NCI-H524 treated with DMSO at 0.1 percent for 48 hours (cell line): ENCODE measurements at regions not wholly inside any gene's neighbourhood (a gene's known extent, or its start where the extent isn't known, plus 50 kb on each side); places are given as distances from the start of the nearest gene placed in this dataset.
"Not testable (repeated sequence)": the region's sequence is repeated elsewhere in the genome, so short reads cannot be mapped to it uniquely, and the experiment has no call there.

Experiments
- DNase-seq: peaks from one replicate; lab custom pipeline; 2025; lab: John Stamatoyannopoulos, UW

GRCh38 chr13:67440236-67440975, 210.3 kb upstream of the PCDH9 start:
- no peak for DNase-seq

DNA sequence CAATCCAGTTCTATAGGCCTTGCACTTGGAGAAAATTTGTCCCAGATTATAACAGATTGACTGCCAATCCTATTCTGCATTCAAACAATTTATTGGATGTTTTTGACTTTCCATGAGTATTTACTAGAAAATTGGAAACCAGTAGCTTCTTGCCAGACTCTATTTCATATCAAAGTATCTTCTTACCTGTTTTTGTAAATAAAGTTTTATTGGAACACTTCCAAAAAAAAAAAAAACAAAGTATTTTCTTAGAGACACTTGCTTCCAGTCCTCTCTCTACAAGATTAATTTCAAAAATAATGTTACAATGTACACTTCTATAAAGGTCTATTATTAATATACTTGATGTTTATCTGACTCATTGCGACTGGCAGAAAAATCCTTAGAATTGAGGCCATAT, 209.2 kb upstream of the PCDH9 start:
- DNase-seq = no peak

GRCh38 chr13:67438465-67438864, 208.3 kb upstream of the PCDH9 start:
- no peak for DNase-seq

GRCh38 chr13:67437244-67437643, 207.1 kb upstream of the PCDH9 start:
- DNase-seq = no peak

GRCh38 chr13:67421475-67421874, 191.3 kb upstream of the PCDH9 start:
- DNase-seq = no peak

DNA sequence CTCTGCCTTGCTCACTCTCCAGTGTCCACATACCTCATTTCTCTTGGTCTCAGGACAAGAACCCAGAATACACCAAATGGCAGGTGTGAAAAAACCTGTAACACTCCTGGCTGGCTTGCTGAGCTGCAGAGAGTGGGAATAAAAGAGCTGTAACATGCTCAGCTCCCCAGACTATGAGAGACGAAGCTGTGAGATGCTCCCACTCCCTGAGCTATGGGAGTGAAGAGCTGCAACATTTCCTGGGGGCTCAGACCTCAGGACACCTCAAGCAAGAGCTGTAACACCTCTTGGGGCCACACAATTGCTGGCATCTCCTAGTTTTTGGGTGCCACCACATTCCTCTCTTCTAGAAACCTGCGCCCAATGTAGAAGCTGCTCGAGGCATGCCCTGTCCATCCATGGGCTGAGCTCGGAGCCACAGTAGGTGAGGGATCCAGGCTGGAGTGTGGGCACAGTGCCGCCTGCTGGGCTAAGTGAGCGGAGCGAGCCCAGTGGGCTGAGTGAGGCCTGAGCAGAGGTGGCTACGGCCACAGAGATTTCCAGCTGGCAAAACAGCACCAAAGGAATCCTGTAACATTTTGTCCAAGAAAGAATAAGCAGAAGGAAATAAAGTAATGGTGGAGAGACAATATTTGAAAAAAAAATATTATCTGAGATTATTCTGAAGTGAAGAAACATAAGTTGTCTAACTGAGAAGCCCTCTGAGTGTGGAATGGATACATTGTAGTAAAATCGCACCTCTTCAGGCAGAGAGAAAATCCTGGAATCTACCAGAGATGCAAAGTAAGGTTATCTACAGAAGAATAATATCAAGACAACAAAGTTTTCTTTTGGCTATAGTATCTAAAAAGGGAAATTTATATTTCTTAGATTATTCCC, 186.2 kb upstream of the PCDH9 start:
- no peak for DNase-seq

DNA sequence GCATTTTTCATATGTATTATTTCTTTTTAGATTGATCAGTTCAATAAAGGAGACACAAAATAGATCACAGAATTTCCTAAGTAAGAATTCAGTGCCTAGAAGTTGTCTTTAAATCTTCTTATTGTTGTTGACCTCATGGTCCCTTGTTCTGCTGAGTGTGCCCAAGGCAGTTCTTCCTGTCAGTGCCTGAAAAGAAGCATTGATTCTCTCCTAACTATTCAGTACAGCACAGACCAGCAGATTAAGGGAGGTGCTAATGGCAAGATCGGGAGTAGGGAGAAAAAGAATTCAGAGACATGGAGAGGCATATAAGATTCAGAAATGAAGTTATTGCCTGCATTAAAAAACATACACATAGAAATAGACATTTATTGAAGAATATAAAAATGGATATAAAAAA, 180.5 kb upstream of the PCDH9 start:
- peak; percentile 33 for DNase-seq

DNA sequence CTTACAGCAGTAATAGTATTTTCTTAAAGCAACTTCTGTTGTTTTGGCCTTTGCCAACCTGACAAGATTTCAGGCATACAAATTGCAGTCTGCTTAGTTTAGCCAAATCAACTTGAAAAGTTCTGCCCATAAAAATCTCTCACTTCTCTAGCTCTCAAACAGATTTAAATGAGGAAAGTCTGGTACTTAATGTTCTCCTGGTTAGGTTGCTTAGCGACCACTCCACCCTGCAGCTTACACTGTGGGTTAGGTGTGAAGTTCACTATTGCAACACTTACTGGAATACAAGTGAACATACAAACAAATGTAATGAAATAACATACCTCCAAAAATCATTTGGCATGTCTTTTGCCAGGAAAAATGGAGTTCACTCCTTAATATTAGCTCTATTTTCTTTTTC, 178.7 kb upstream of the PCDH9 start:
- peak; percentile 16 for DNase-seq

- no peak for DNase-seq
These were observed 172.4 kb upstream of the PCDH9 start for GRCh38 chr13:67402546-67402945.

DNA sequence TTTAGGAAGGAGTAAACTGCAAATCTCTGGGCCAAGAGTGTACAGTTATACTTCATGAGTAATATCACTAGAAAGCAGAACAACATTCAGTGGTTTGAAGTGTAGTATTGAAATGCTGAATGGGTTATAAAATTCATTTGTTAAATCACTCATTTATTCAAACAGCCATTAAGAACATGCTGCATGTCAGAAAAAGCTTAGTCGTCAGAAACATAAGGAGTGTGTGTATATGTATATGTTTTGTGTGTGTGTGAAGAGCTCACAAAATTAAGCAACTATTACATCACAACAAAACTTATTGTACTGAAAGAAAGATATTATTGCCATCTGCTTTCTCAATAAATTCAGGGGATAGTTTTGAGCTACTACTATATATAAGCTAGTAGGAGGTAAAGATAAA, 165.4 kb upstream of the PCDH9 start:
- no peak for DNase-seq

DNA sequence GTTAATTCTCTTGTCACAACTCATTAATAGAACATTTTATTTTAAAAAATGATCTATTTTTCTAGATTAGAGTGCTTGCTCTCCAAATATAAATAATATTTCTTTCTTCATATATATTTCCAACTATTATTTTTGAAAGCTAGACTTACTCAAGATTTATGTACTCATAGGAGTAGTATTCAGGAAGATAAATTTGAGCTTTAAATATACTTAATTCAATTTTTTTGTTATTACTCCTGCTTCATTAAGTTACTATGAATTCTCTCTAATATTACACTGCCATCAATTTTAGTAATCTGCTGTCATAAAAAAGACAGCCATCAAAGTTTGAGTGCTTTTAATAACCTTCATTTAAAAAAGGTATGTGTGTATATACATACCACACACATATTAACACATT, 161.9 kb upstream of the PCDH9 start:
- DNase-seq = no peak

- no peak for DNase-seq
These were observed 160.4 kb upstream of the PCDH9 start for GRCh38 chr13:67390462-67391086.

GRCh38 chr13:67389171-67389570, 159.0 kb upstream of the PCDH9 start:
- no peak for DNase-seq

GRCh38 chr13:67383109-67383757, 153.1 kb upstream of the PCDH9 start:
- DNase-seq = not testable (repeated sequence)

DNA sequence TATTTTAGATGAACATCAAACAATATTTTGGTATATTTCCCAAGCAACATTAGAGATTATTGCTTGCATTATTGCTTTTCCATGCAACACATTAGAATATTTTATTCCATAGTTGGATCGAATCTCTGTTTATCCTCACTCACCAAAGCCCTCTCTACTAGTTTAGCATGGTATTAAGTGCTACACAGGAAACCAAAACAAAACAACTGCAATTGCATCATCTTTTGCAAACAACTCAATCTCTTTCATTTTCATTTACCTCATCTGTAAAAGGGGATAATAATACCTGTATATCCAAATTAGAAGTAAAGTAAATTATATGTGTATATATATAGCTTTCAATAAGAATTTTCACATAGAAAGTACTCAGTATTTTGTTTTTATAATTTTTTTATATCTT, 147.8 kb upstream of the PCDH9 start:
- no peak for DNase-seq

DNA sequence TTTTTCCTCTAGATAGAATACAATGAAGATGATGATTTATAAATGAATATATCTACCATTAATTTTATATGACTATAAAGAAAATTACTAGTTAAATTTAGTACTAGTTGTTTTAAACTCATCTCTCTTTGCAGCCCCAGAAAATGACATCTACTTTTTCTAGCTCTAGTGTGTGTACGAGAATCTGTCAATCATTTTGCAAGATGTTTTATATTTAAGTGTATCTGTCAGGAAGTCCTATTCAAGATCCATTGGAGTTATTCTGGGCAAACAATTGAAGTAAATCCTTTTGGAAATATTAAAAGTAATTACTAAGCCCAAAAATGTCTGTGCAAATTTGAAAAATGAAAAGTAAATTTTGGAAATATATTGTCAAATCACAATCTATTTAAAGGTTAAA, 144.3 kb upstream of the PCDH9 start:
- no peak for DNase-seq

GRCh38 chr13:67372868-67373464, 142.8 kb upstream of the PCDH9 start:
- no peak for DNase-seq

- no peak for DNase-seq
These were observed 139.9 kb upstream of the PCDH9 start for GRCh38 chr13:67369895-67370660.

DNA sequence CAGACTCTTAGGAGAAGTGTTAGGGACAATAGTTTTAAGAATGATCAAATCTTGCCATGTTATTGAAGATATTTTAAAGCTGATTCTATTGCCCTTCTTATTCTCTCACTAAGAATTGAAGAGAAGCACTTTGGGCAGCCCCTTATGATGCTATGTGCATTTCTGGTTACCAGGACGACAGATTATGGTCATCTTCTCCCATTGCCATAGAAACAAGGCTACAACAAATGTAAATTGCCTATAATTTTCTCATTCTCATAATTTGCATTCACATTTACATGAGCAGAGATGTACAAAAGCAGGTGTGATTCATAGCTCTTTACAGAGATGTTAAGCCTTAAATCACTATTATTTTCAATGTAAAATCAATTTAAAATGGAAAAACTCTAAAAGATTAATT, 137.3 kb upstream of the PCDH9 start:
- DNase-seq = no peak

- no peak for DNase-seq
These were observed 136.4 kb upstream of the PCDH9 start for GRCh38 chr13:67366533-67366932.

DNA sequence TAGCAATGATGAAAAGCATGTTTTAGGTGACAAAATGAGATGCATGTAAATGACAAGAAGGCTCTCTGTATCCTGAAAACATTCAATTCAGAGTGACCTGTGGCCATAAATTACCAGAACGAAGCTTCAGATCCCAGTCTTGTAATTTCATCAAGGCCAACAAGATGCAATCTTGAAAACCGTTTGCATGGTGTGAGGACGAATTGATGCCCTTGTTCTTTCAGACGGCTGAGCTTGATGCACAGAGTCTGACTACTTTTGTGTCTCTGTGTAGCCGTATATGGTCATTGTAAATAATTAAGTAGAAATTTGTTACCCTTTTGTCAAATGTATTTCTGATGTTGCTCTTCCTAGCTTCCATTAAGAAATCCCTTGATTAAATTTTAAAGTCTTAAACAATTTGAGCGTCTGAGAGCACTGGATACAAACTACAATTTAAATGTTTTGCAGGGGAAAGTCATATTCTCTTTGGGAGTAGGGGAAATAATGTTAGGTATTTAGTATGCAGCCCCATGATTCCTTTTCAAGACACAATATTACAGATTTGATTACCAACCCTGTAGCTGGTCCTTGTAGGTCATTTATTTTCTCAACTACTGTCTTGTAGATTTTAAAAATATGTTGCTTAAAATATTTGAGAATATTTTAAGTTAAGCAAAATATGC, 125.8 kb upstream of the PCDH9 start:
- DNase-seq = no peak
